HT1080 (cell line): ENCODE measurements at regions not wholly inside any gene's neighbourhood (a gene's known extent, or its start where the extent isn't known, plus 50 kb on each side); places are given as distances from the start of the nearest gene placed in this dataset.
"Not testable (repeated sequence)": the region's sequence is repeated elsewhere in the genome, so short reads cannot be mapped to it uniquely, and the experiment has no call there.

Experiments
- DNase-seq: peaks from one replicate; pipeline ENCODE4 v3.0.0-alpha.2; 2015; ENCODE audit warnings: low read depth

GRCh38 chr3:137296116-137296515 is 338.3 kb downstream of the IL20RB start:
- no peak for DNase-seq

GRCh38 chr3:137297770-137298169 is 340.0 kb downstream of the IL20RB start:
- DNase-seq, result no peak

GRCh38 chr3:137300703-137301102 is 342.9 kb downstream of the IL20RB start:
- no peak for DNase-seq

- peak; percentile 28 for DNase-seq
Observed at GRCh38 chr3:137304313-137305056, 346.7 kb downstream of the IL20RB start.

GRCh38 chr3:137324114-137324513 is 366.3 kb downstream of the IL20RB start:
- no peak for DNase-seq

- DNase-seq, result peak; percentile 54
Observed at GRCh38 chr3:137325170-137325569, 367.4 kb downstream of the IL20RB start.

- no peak for DNase-seq
Observed at GRCh38 chr3:137325934-137326333, 368.2 kb downstream of the IL20RB start.

GRCh38 chr3:137329594-137329993 is 371.8 kb downstream of the IL20RB start:
- no peak for DNase-seq

- no peak for DNase-seq
Observed at GRCh38 chr3:137330246-137330645, 372.5 kb downstream of the IL20RB start.

GRCh38 chr3:137332297-137332696 is 374.5 kb downstream of the IL20RB start:
- no peak for DNase-seq

- DNase-seq, result no peak
Observed at GRCh38 chr3:137335478-137335877, 377.7 kb downstream of the IL20RB start.

- not testable (repeated sequence) for DNase-seq
Observed at GRCh38 chr3:137338400-137338799, 380.6 kb downstream of the IL20RB start.

GRCh38 chr3:137343283-137343682 is 385.5 kb downstream of the IL20RB start:
- DNase-seq, result no peak

GRCh38 chr3:137347132-137347531 is 389.3 kb downstream of the IL20RB start:
- DNase-seq, result peak; percentile 33

GRCh38 chr3:137347817-137348368 is 390.1 kb downstream of the IL20RB start:
- no peak for DNase-seq

- DNase-seq, result no peak
Observed at GRCh38 chr3:137348936-137349335, 391.2 kb downstream of the IL20RB start.

GRCh38 chr3:137349557-137350348 is 392.0 kb downstream of the IL20RB start:
- DNase-seq, result no peak

- no peak for DNase-seq
Observed at GRCh38 chr3:137360531-137361201, 402.9 kb downstream of the IL20RB start.

GRCh38 chr3:137382005-137382594 is 382.0 kb upstream of the SOX14 start:
- no peak for DNase-seq

- DNase-seq, result no peak
Observed at GRCh38 chr3:137385922-137386321, 378.2 kb upstream of the SOX14 start.

- no peak for DNase-seq
Observed at GRCh38 chr3:137409584-137409983, 354.5 kb upstream of the SOX14 start.
